Prostate gland (tissue), 2 donors: ENCODE measurements at regions not wholly inside any gene's neighbourhood (a gene's known extent, or its start where the extent isn't known, plus 50 kb on each side); places are given as distances from the start of the nearest gene placed in this dataset.

ENCODE experiments used
- DNase-seq: peaks from one replicate; pipeline ENCODE4 v3.0.0-alpha.2; 2019; ENCODE audit warnings: low spot score
- H3K27ac ChIP-seq, 2 donors: fragments of 200-600 bp; sonication (generic); 2 replicates each; pipeline ENCODE4 v1.5.1; 2017 to 2019
- H3K27me3 ChIP-seq: fragments of 200-600 bp; sonication (generic); replicated peaks from 2 replicates; pipeline ENCODE4 v1.5.1; 2019; ENCODE audit not compliant: insufficient read depth
- H3K36me3 ChIP-seq, 2 donors: fragments of 200-600 bp; sonication (generic); 1 replicate in 1 of 2; 2 replicates in 1 of 2; pipeline versions ENCODE4 v1.5.1 to v1.8.1; 2017 to 2019
- H3K4me1 ChIP-seq: fragments of 200-600 bp; sonication (generic); replicated peaks from 2 replicates; pipeline ENCODE4 v1.5.1; 2019
- H3K4me3 ChIP-seq, 2 donors: fragments of 200-600 bp; sonication (generic); 2 replicates each; pipeline ENCODE4 v1.5.1; 2017 to 2019
- H3K9me3 ChIP-seq: fragments of 200-600 bp; sonication (generic); 2 replicates; pipeline ENCODE4 v1.5.1; 2017
- CTCF ChIP-seq, 4 experiments: fragments of 200-600 bp in 2 of 4; fragments of 450-650 bp in 2 of 4; sonication (generic) in 2 of 4; IDR thresholded peaks; 1 replicate in 3 of 4; 2 replicates in 1 of 4; pipeline ENCODE4 v1.5.1; 2016 to 2019; ENCODE audit warnings: antibody characterized with exemption in 4 of 4, mild to moderate bottlenecking in 2 of 4, moderate library complexity in 2 of 4
- POLR2A ChIP-seq: fragments of 450-650 bp; IDR thresholded peaks from one replicate; pipeline ENCODE4 v1.6.1; 2016; ENCODE audit warnings: antibody characterized with exemption, mild to moderate bottlenecking
- POLR2AphosphoS5 ChIP-seq: sonication (generic); formaldehyde crosslinking; IDR thresholded peaks from one replicate; pipeline ENCODE4 v1.6.1; 2017; ENCODE audit warnings: antibody characterized with exemption
- whole genome bisulfite sequencing: methylation state at CpG from one replicate; pipeline ENCODE4 v1.1.5; 2018; 5-methylcytosine and 5-hydroxymethylcytosine counted together
- intact Hi-C: fragments of 100-400 bp; cut with DNase I; formaldehyde crosslinking; loops from one replicate; pipeline ENCODE4 v1.14.2; 2022

GRCh38 chr3:71973274-71974030 is 188.5 kb upstream of the PROK2 start:
- 74% methylated on average over 7 of the region's 7 CpGs for WGBS

GRCh38 chr3:71972031-71972430 is 187.1 kb upstream of the PROK2 start:
- Histone ChIP-seq H3K27ac (no peak overlapping the region), H3K36me3 (no peaks in the 10 kb centered on the region), H3K4me3 (no peak overlapping the region), H3K4me1 (no peaks in the 10 kb centered on the region), H3K27me3 (no peaks in the 10 kb centered on the region), H3K9me3 (no peaks in the 10 kb centered on the region)
- intact Hi-C loops: no loop called here
- DNase-seq: no peak
- TF ChIP-seq POLR2A: no peak
- no peak for TF ChIP-seq POLR2AphosphoS5
- 79% methylated on average over 5 of the region's 5 CpGs for WGBS

More at GRCh38 chr3:71973274-71974030, 188.5 kb upstream of the PROK2 start:
- H3K9me3 ChIP-seq: no peaks in the 10 kb centered on the region
- no peaks in the 10 kb centered on the region for H3K4me1 ChIP-seq
- no peaks in the 10 kb centered on the region for H3K27me3 ChIP-seq
- DNase-seq: no peak
- H3K4me3 ChIP-seq: no peak overlapping the region
- H3K36me3 ChIP-seq: no peaks in the 10 kb centered on the region
- H3K27ac ChIP-seq: no peak overlapping the region
- TF ChIP-seq POLR2AphosphoS5: no peak
- no peak for TF ChIP-seq CTCF (IDR thresholded peaks at IDR 0.05)
- TF ChIP-seq POLR2A: no peak
- intact Hi-C loops: no loop called here

GRCh38 chr3:71968544-71968943 is 183.6 kb upstream of the PROK2 start:
- no peak overlapping the region for H3K27ac ChIP-seq

GRCh38 chr3:71966185-71966584 is 181.2 kb upstream of the PROK2 start:
- TF ChIP-seq CTCF (IDR thresholded peaks at IDR 0.05) (no peak), POLR2AphosphoS5 (no peak), POLR2A (no peak)
- H3K27me3 ChIP-seq: no peaks in the 10 kb centered on the region
- no peaks in the 10 kb centered on the region for H3K36me3 ChIP-seq
- H3K4me3 ChIP-seq: no peak overlapping the region
- 70% methylated on average over 3 of the region's 3 CpGs for WGBS
- H3K27ac ChIP-seq: no peak overlapping the region
- H3K4me1 ChIP-seq: no peaks in the 10 kb centered on the region
- intact Hi-C loops: no loop called here
- H3K9me3 ChIP-seq: no peaks in the 10 kb centered on the region
- no peak for DNase-seq

More at GRCh38 chr3:71968544-71968943, 183.6 kb upstream of the PROK2 start:
- no peak overlapping the region for H3K4me3 ChIP-seq
- DNase-seq: no peak
- H3K4me1 ChIP-seq: no peaks in the 10 kb centered on the region
- TF ChIP-seq CTCF (IDR thresholded peaks at IDR 0.05) (no peak), POLR2AphosphoS5 (no peak), POLR2A (no peak)
- WGBS: 59% methylated on average over 4 of the region's 4 CpGs
- no peaks in the 10 kb centered on the region for H3K9me3 ChIP-seq
- H3K27me3 ChIP-seq: no peaks in the 10 kb centered on the region
- no peaks in the 10 kb centered on the region for H3K36me3 ChIP-seq
- intact Hi-C loops: no loop called here

GRCh38 chr3:71964170-71964569 is 179.2 kb upstream of the PROK2 start:
- 76% methylated on average over 1 of the region's 1 CpG for WGBS
- H3K27ac ChIP-seq: no peak overlapping the region
- H3K36me3 ChIP-seq: no peaks in the 10 kb centered on the region
- H3K27me3 ChIP-seq: no peaks in the 10 kb centered on the region
- H3K4me1 ChIP-seq: no peaks in the 10 kb centered on the region
- TF ChIP-seq POLR2AphosphoS5 (no peak), POLR2A (no peak), CTCF (IDR thresholded peaks at IDR 0.05) (no peak)
- intact Hi-C loops: no loop called here
- DNase-seq: no peak
- H3K4me3 ChIP-seq: no peak overlapping the region
- no peaks in the 10 kb centered on the region for H3K9me3 ChIP-seq
